H1 (cell line): ENCODE measurements at regions not wholly inside any gene's neighbourhood (a gene's known extent, or its start where the extent isn't known, plus 50 kb on each side); places are given as distances from the start of the nearest gene placed in this dataset.

ENCODE experiments used
- ASH2L ChIP-seq: fragments of 200-600, 300-600 bp; sonication (generic); IDR thresholded peaks from one replicate; pipeline ENCODE4 v1.7.1; 2017; ENCODE audit warnings: low read length
- CTBP2 ChIP-seq: IDR thresholded peaks from 2 replicates; pipeline ENCODE4 v1.7.0; 2011; ENCODE audit warnings: borderline replicate concordance, mild to moderate bottlenecking, moderate library complexity, mixed read lengths, low read length; ENCODE audit not compliant: insufficient read depth, insufficient read length
- HDAC6 ChIP-seq: IDR thresholded peaks from one replicate; pipeline ENCODE4 v1.7.1; 2012; ENCODE audit warnings: low read depth, mild to moderate bottlenecking, inconsistent platforms, low read length, moderate library complexity
- POLR2A ChIP-seq, 2 experiments: IDR thresholded peaks; 1 replicate in 1 of 2; 2 replicates in 1 of 2; pipeline ENCODE4 v1.6.1; 2011; ENCODE audit warnings: low read depth in 2 of 2, low read length in 2 of 2, mild to moderate bottlenecking in 2 of 2; ENCODE audit errors: control extremely low read depth in 1 of 2
- POLR2AphosphoS5 ChIP-seq: IDR thresholded peaks from 2 replicates; pipeline ENCODE4 v1.6.1; 2011; ENCODE audit warnings: low read depth, low read length

GRCh38 chr1:181318022-181318857 is 165.1 kb upstream of the CACNA1E start (continued):
- TF ChIP-seq CTBP2, result peak; percentile 81
- TF ChIP-seq POLR2A (IDR thresholded peaks at IDR 0.05; ENCODE audit: control extremely low read depth in 1 of 2, low read depth in 2 of 2, low read length in 2 of 2), result no peak
- no peak for TF ChIP-seq POLR2AphosphoS5
- peak; percentile 61 for TF ChIP-seq ASH2L
- no peak for TF ChIP-seq HDAC6
